ENCODE measurements at regions not wholly inside any gene's neighbourhood (a gene's known extent, or its start where the extent isn't known, plus 50 kb on each side); places are given as distances from the start of the nearest gene placed in this dataset.

DNA sequence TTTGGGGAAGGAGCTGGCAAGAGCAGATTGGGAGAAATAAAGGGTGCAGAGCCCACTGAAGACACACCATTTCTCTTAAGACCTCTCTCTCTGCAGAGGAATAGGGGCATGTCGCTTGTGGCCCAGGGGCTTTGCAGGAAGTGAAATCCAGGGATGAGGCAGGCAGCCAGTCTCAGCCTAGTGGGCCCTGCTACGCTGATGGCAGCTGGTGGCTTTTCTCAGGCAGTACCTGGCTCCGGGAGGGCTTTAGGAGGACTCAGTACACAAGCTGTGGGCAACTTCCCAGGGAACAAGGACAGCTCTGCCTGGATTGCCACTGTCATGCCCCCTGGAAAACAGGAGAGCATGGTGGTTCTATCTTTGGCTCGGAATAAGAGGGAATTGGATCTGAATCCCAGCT, 76.2 kb upstream of the NEURL1B start:
- TF ChIP-seq, protein P1, sequence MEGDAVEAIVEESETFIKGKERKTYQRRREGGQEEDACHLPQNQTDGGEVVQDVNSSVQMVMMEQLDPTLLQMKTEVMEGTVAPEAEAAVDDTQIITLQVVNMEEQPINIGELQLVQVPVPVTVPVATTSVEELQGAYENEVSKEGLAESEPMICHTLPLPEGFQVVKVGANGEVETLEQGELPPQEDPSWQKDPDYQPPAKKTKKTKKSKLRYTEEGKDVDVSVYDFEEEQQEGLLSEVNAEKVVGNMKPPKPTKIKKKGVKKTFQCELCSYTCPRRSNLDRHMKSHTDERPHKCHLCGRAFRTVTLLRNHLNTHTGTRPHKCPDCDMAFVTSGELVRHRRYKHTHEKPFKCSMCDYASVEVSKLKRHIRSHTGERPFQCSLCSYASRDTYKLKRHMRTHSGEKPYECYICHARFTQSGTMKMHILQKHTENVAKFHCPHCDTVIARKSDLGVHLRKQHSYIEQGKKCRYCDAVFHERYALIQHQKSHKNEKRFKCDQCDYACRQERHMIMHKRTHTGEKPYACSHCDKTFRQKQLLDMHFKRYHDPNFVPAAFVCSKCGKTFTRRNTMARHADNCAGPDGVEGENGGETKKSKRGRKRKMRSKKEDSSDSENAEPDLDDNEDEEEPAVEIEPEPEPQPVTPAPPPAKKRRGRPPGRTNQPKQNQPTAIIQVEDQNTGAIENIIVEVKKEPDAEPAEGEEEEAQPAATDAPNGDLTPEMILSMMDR (conservative IDR thresholded peaks at IDR 0.05; ENCODE audit: low read depth in 2 of 2) = no peak
- TF ChIP-seq, protein P2, sequence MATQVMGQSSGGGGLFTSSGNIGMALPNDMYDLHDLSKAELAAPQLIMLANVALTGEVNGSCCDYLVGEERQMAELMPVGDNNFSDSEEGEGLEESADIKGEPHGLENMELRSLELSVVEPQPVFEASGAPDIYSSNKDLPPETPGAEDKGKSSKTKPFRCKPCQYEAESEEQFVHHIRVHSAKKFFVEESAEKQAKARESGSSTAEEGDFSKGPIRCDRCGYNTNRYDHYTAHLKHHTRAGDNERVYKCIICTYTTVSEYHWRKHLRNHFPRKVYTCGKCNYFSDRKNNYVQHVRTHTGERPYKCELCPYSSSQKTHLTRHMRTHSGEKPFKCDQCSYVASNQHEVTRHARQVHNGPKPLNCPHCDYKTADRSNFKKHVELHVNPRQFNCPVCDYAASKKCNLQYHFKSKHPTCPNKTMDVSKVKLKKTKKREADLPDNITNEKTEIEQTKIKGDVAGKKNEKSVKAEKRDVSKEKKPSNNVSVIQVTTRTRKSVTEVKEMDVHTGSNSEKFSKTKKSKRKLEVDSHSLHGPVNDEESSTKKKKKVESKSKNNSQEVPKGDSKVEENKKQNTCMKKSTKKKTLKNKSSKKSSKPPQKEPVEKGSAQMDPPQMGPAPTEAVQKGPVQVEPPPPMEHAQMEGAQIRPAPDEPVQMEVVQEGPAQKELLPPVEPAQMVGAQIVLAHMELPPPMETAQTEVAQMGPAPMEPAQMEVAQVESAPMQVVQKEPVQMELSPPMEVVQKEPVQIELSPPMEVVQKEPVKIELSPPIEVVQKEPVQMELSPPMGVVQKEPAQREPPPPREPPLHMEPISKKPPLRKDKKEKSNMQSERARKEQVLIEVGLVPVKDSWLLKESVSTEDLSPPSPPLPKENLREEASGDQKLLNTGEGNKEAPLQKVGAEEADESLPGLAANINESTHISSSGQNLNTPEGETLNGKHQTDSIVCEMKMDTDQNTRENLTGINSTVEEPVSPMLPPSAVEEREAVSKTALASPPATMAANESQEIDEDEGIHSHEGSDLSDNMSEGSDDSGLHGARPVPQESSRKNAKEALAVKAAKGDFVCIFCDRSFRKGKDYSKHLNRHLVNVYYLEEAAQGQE (IDR thresholded peaks at IDR 0.05; ENCODE audit: unreplicated experiment) = no peak
- TF ChIP-seq STAT1 (IDR thresholded peaks at IDR 0.05; ENCODE audit: unreplicated experiment) = no peak
- TF ChIP-seq EZH2phosphoT487 (IDR thresholded peaks at IDR 0.05; ENCODE audit: unreplicated experiment) = no peak
- no peak for TF ChIP-seq ZNF114 (CRISPR knock-in tag; IDR thresholded peaks at IDR 0.05)
